HEK293T (cell line): ENCODE measurements at regions not wholly inside any gene's neighbourhood (a gene's known extent, or its start where the extent isn't known, plus 50 kb on each side); places are given as distances from the start of the nearest gene placed in this dataset.

Source experiments
- BHLHE40 ChIP-seq: fragments of 450-650 bp; IDR thresholded peaks from 2 replicates; pipeline ENCODE4 v1.6.1; 2016; ENCODE audit warnings: mild to moderate bottlenecking, moderate library complexity, borderline replicate concordance
- CTBP1 ChIP-seq: fragments of 450-650 bp; IDR thresholded peaks from 2 replicates; pipeline ENCODE4 v1.6.1; 2016; ENCODE audit warnings: borderline replicate concordance
- FOXA1 ChIP-seq: fragments of 450-650 bp; IDR thresholded peaks from 2 replicates; pipeline ENCODE4 v1.6.1; 2016; ENCODE audit warnings: mild to moderate bottlenecking
- FOXK2 ChIP-seq: fragments of 450-650 bp; IDR thresholded peaks from 2 replicates; pipeline ENCODE4 v1.6.1; 2016; ENCODE audit warnings: mild to moderate bottlenecking
- FOXM1 ChIP-seq: fragments of 450-650 bp; IDR thresholded peaks from 2 replicates; pipeline ENCODE4 v1.6.1; 2017; ENCODE audit warnings: mild to moderate bottlenecking, borderline replicate concordance
- HDGF ChIP-seq: fragments of 450-650 bp; IDR thresholded peaks from 2 replicates; pipeline ENCODE4 v1.6.1; 2017; ENCODE audit warnings: antibody characterized with exemption, borderline replicate concordance
- LEF1 ChIP-seq: fragments of 450-650 bp; IDR thresholded peaks from 2 replicates; pipeline ENCODE4 v1.6.1; 2017; ENCODE audit warnings: mild to moderate bottlenecking, borderline replicate concordance
- NFRKB ChIP-seq: fragments of 450-650 bp; IDR thresholded peaks from 2 replicates; pipeline ENCODE4 v1.6.1; 2016; ENCODE audit warnings: mild to moderate bottlenecking, moderate library complexity
- PKNOX1 ChIP-seq: fragments of 450-650 bp; IDR thresholded peaks from 2 replicates; pipeline ENCODE4 v1.6.1; 2016
- SP1 ChIP-seq: fragments of 450-650 bp; IDR thresholded peaks from 2 replicates; pipeline ENCODE4 v1.6.1; 2017

GRCh38 chr6:134517145-134517658, 199.3 kb upstream of the SGK1 start:
- TF ChIP-seq BHLHE40 (no peak), FOXA1 (no peak), SP1 (no peak), PKNOX1 (no peak), FOXK2 (no peak), FOXM1 (no peak), HDGF (no peak), CTBP1 (no peak), NFRKB (no peak), LEF1 (no peak)
